DMS114 treated with DMSO at 0.1 percent for 48 hours (cell line): ENCODE measurements at regions not wholly inside any gene's neighbourhood (a gene's known extent, or its start where the extent isn't known, plus 50 kb on each side); places are given as distances from the start of the nearest gene placed in this dataset.

Source experiments
- DNase-seq: peaks from one replicate; lab custom pipeline; 2025; ENCODE audit not compliant: unreplicated experiment; lab: John Stamatoyannopoulos, UW

DNA sequence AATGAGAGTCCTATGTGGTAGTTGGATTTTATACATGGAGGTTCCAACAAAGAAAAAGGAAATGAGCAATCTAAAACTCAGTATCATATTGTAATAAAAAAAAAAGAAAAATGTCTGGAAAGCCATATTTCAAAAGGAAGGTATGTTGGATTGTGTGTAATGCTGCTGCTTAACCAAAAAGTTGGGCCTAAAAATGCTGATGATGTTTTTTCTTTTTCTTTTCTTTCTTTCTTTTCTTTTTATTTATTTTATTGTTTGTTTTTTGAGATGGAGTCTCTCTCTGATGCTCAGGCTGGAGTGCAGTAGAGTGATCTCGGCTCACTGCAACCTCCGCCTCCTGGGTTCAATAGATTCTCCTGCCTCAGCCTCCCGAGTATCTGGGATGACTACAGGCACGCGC is 1424.0 kb upstream of the CDH6 start:
- DNase-seq, result no peak

DNA sequence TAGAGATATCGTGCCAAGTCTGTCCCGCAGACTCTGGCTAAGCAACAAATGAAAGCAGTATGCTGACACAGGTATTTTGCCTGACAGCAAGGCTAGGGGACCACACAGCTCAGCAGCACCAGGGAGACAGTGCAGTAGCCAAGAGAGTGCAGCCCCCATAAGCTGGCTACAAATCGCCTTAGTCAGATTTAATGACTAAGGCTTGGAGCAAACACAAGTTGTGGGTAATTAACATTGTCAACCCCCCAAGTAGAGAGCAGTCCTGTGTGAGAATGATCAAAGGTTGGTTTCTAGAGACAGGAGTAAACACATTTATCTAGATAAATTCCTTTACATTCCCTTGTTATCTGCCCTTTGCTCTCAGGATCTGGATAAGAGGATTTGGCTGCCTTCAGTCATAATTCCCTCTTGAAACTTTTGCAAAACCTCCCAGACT is 1434.5 kb upstream of the CDH6 start:
- DNase-seq, result no peak

DNA sequence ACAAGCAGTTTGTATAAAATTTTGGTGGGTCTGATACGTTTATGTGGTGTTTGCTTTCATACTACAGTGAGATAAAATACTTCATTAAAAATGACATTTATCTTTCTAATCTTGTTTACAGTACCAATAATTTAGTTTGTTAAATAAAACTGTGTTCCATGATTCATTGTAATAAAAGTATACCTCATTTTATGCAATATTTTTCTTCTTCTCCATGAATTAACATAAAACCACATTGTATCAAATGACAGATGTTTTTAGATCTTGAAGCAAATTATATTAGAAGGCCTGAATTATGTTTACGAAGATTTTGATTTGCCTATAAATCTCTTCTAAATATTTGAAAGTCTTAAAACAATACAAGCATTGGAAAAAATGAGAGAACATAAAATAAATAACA is 1443.0 kb upstream of the CDH6 start:
- DNase-seq, result no peak

DNA sequence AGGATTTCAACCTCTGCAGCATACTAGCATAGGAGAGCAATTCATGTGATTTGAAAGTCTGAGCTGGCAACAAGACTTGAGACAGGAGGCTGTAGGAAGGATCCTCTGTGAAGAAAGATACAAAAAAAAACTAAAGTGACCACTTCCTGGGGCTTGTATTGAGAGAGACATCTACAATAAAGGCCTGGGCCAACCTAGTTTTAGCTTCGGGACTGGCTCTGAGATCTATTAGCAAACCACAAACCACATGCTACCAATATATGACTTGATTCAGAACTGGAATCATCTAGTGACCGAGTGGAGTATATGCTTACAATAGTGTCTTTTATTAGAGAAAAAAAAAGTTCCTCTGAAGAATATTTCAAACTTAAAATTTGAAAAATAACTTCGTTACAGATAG is 1448.9 kb upstream of the CDH6 start:
- DNase-seq, result no peak

DNA sequence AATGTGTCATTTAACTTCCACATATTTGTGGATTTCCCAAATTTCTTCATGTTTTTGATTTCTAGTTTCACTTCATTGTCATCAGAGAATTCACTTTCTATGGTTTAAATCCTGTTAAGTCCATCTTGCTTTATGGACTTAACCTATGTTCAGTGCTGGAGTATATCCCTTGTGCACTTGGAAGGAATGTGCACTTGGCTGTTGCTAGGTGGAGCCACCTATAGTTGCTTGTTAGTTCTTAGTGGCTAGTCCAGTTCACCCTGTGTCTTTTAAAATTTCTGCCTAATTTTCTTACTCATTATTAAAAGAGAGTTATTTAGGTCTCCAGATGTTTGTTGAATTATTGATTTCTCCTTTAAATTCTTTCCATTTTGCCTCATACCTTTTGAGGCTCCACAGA is 1472.5 kb upstream of the CDH6 start:
- DNase-seq, result no peak

DNA sequence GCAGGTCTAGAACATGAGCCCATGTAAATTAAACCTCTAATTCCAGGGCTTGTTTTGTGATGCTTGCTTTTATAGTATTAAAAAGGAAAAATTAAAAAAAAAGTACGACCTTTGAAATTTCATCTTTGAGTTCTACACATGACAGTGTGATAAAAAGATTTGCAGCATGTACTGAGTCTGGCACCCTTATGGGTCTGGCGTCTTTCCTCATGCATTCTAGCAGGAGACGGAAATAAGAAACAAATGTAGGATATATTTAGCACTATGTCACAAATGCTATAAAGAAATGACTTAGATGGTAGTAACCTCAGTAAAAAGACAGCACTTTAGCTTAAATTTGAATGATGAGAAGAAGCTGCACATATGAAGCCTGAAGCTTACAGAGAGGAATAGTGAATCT is 1474.3 kb upstream of the CDH6 start:
- no peak for DNase-seq

DNA sequence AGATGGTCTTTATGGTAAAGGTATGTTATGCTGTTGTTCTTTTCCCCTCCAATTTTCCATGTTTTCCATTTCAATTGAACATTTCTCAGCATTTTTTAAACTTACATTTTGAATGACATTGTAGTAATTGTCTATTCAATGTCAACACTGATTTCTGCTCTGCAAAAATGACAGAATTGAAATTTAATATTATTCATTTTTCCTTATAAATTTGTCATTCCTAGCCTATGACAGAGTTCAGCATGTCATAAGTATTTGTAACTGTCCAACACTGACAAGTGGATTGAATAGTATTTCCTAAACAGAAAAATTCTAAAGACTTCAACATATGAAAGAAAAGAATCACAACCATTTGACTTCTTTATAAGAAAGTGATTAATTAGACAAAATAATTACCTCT is 1478.3 kb upstream of the CDH6 start:
- no peak for DNase-seq

DNA sequence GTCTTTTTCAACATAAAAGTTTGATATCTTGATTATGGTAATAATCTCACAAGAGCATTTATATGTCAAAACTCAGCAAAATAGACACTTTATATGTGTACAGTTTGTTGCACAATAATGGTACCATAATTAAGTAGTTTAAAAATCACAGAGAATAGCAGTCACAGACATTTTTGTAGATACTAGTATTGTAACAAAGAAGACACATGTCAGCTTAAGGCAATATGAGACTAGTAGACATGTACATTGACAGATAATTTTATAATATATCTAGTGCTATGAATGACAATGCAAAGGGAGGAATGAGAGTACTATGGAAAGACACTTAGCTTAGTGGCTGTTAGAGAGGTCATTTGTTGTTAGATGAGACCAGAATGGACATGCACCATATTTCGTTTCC is 1490.6 kb upstream of the CDH6 start:
- no peak for DNase-seq

DNA sequence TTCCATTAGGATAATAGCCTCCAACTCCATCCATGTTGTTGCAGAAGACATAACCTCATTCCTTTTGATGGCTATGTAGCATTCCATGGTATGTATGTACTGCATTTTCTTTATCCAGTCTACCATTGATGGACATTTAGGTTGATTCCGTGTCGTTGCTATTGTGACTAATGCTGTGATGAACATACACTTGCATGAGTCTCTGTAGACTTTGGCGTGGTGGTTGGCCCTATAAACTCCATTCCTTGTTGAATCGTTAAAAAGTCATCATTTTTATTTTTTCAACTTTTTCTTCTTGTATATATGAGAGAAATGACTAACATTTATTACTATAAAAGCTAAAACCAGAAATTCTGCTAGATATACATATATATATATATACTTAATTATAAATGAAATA is 1491.9 kb upstream of the CDH6 start:
- DNase-seq, result no peak

DNA sequence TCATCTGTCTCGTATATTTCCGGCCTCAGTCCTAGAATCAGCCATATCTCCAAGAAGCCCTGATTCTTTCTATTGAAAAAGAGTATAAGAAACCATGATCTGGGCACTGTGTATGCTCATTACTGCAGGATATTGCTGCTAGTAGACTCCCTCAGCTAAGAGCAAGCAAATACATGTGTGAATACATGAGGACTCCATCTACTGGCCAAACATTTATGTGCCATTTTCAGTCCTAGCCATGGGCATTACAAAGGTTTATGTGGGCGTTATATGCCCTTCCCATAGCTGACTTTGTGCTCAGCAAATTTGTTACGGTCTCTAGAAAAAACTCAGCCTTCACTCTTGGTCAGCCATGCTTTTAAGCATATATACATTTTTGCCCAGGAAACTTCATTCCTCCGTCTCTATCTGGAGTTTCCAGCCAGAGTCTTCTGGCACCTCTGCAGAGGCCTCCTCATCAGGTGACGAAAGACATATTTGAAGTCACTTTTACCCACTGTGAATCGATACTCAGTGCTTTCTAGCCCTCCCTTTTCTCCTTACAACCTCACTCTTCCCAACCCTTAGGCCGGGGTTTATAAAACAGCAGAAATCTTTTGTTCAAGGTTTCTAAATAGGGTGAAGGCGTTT is 1495.6 kb upstream of the CDH6 start:
- DNase-seq, result peak; percentile 4

DNA sequence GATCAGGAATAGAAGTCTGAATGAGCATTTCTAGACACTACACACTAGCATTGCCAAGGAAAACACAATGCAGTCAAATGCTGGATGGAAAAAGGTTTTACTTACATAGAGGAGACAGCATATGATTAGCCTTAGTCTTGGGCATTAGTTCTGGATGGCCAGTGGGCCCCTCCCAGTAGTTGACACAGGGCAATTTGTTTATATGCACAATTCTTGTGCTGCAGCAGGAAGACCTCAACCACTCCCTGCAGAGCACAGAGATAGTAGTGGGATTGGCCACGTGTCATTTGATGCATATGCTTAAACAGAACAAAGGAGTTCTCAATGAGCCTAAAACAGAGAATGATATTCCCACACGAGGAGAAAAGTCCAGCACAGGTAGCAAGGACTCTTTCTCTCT is 1496.2 kb upstream of the CDH6 start:
- no peak for DNase-seq

DNA sequence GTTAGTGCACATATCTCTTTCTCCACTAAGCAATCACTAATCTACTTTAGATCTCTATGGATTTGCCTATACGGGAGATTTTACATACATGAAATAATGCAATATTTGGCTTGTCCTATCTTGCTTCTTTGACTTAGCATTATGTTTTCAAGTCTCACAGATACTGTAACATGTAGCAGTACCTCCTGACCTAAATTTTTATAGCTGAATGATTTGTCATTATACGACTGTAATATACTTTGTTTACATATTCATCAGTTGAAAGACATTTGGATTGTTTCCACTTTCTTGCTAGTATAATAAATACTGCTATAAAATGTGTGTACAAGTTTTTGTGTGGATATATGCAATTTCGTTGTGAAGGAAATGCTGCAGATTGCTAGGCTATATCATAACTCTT is 1520.8 kb upstream of the CDH6 start:
- DNase-seq, result no peak

DNA sequence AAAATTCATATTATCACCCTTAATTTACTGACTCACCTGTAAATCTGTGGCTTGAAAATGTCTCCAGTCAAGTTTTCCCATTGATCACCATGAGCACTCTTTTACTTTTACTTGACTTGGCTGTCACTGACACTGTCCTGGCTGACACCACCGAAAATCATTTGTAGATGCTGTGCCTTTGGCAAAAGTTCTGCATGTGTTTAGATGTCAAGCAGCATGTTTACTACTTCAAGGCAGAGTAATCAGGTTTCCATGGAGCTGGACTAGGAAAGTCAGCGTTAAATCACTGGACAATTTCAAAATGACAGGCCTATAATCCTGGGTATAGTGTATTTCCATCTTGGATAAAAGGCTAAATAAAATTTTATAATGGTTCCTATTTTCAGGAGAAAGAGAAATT is 1530.6 kb upstream of the CDH6 start:
- no peak for DNase-seq

DNA sequence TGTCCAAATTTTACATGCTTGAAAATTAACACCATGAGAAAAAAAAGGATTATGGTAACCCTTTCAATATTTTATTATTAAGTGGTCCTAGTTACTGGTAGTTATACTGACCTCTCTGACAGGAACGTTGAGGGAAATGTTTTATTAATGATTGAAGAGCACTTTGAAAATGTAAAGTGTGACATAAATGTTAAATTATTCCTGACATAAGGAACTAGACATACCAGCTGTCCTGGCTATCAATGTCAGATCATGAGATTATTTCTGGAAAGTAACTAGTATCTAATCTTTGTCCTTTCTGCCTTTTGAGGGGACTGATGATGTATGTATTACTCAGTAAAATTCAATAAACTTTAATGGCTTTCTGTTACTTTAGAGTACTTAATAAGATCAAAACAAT is 1538.5 kb upstream of the CDH6 start:
- DNase-seq, result no peak

DNA sequence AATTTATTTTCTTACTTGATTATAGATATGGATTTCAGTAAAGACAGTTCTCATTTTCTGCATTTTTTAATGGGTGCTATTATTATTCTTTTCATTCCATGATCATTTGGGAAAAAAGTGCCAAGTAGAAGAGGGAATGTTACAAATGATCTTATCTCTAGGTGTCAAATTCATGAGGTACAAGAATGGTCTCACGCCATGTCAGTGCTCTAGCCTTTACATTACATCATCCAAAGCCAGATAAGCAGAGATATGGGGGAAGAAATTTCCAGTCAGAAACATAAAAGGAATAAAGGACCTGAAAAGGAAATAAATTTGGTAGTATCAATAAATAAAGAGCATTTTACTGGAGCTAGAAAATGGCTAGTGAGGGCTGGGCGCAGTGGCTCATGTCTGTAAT is 1544.2 kb upstream of the CDH6 start:
- no peak for DNase-seq

DNA sequence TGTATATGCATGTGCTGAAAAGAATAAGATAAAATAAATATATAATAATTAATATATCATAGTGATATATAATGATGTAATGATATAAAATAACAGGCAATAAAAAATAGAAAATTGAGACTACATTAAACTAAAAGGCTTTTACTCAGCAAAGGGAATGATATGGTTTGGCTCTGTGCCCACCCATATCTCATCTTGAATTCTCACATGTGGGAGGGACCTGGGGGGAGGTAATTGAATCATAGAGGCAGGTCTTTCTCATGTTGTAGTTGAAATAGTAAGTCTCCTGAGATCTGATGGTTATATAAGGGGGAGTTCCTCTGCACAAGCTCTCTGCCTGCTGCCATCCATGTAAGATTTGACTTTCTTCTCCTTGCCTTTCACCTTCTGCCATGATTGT is 1550.9 kb upstream of the CDH6 start:
- DNase-seq, result no peak

DNA sequence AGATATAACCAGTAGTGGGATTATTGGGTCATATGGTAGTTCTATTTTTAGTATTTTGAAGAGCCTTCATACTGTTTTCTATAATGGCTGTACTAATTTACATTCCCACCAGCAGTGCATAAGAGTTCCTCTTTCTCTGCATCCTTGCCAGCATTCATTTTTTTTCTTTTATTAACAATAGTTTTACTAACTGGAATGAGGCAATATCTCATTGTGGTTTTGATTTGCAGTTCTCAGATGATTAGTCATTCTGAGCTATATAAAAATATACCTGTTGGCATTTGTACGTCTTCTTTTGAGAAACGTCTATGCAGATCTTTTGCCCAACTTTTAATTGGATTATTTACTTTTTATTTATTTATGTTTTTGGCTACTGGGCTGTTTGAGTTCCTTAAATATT is 1579.3 kb upstream of the CDH6 start:
- no peak for DNase-seq

DNA sequence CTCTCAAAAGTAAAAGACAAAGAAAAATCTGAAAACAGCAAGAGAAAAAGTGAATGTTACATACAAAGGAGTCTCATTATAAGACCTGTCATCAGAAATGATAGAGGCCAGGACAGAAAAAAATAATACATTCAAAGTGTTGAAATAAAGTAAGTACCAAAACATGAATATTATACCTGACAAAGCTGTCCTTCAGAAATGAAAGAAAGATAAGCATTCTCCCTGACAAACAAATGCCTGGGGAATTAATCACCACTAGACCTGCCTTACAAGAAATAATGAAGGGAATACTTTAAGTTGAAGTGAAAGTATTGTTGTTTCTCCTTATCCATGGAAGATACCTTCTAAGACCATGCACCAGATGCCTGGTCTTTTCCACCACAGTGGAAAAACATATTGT is 1605.2 kb upstream of the CDH6 start:
- DNase-seq, result no peak

DNA sequence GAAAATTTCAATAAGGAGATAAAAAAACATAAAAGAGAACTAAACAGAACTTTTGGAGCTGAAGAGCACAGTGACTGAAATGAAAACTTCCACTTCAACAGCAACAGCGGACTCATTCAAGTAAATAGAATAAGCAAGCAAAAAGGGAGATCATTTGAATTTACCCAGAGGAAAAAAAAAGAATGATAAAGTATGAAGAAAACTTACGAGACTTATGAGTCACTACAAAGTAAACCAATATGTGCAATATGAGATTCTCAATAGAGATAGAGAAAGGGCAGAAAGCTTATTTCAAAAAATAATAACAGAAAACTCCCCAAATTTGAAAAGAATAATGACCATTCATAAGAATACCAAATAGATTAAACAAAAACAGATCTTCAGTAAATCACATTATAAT is 1605.7 kb upstream of the CDH6 start:
- no peak for DNase-seq

DNA sequence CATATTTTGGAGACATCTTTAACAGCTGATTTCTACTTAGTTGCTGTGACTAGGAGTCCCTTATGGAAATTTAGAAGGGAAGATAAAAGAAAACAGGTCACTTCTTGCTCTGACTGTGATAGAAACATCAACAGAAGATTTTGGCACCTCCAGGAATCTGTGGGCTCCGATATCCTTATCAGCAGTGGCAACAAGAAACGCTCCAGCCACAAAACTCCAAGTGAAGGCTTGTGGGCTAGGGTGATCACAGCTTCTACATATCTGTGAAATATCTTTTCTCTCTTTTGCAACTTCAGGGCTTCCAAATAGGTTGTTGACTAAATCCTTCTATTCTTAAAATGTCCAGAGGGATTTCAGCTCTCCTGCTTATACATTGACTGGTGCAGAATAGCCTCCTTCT is 1625.5 kb upstream of the CDH6 start:
- DNase-seq, result no peak

DNA sequence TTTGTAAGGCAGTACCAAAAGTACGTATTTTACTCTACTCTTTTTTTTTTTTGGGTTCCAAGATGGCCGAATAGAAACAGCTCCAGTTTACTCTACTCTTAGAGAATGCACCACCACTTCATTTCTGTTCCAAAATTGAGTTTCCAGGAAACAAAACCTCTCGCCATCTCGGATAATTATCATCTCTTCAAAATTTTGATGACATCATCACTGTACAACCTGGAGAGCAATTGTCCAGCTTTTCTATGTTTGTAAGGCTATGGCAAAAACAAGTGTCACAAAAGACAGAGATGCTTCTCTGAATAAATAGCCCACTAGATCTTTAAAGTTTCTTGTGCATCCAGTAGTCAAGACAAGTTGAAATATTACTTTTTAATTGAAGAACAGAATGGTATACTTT is 1631.9 kb upstream of the CDH6 start:
- no peak for DNase-seq

DNA sequence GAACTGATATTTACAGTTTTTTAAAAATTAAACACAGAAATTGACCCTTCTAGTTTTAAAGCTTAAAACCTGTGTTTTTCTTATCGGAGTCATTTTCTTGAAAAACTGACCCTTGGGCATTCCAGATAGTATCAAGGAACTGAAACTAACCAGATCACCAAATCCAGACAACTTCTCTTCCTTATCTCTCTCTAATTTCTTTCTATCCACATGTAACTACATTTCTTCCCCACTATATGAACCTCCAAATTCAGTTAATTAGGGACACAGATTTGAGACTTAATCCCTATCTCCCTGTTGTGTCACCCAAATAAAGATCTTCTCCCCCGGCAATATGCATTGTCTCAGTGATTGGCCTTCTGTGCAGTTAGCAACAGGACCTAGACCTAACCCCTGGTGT is 1643.0 kb upstream of the CDH6 start:
- no peak for DNase-seq

DNA sequence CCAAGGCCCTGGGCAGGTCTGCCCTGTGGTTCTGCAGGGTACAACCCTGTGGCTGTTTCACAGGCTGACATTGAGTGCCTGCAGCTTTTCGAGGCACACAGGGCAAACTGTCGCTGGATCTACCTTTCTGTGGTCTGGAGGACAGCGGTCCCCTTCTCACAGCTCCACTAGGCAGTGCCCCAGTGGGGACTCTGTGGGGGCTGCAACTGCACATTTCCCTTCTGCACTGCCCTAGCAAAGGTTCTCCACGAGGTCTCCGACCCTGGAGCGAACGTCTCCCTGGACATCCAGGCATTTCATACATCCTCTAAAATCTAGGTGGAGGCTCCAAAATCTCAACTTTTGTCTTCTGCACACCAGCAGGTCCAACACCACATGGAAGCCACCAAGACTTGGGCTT is 1645.2 kb upstream of the CDH6 start:
- DNase-seq, result no peak
